WERI-Rb-1 (cell line): ENCODE measurements at regions not wholly inside any gene's neighbourhood (a gene's known extent, or its start where the extent isn't known, plus 50 kb on each side); places are given as distances from the start of the nearest gene placed in this dataset.

Source experiments
- DNase-seq: peaks from one replicate; pipeline ENCODE4 v3.0.0-alpha.2; 2020
- H3K27ac ChIP-seq: fragments of 250-450 bp; sonication (Bioruptor Pico); 2 replicates; pipeline ENCODE4 v1.5.1; 2020; ENCODE audit warnings: mild to moderate bottlenecking, moderate library complexity
- H3K27me3 ChIP-seq: fragments of 250-450 bp; sonication (Bioruptor Pico); 2 replicates; pipeline ENCODE4 v1.5.1; 2021; ENCODE audit warnings: mild to moderate bottlenecking, low read depth, moderate library complexity; ENCODE audit not compliant: insufficient read depth, severe bottlenecking
- H3K36me3 ChIP-seq: fragments of 250-450 bp; sonication (Bioruptor Pico); 2 replicates; pipeline ENCODE4 v1.5.1; 2020; ENCODE audit warnings: mild to moderate bottlenecking, moderate library complexity
- H3K4me3 ChIP-seq: 2 replicates; pipeline ENCODE4 v1.5.1; 2011; ENCODE audit warnings: low read depth, mild to moderate bottlenecking, control low read depth, low read length
- H3K9me3 ChIP-seq: fragments of 250-450 bp; sonication (Bioruptor Pico); 2 replicates; pipeline ENCODE4 v1.5.1; 2021; ENCODE audit warnings: mild to moderate bottlenecking, moderate library complexity; ENCODE audit not compliant: severe bottlenecking
- CTCF ChIP-seq: IDR thresholded peaks from 2 replicates; pipeline ENCODE4 v1.5.1; 2011; ENCODE audit warnings: low read depth, mild to moderate bottlenecking, control low read depth, inconsistent platforms, low read length

GRCh38 chr4:152126238-152126637, 365.4 kb upstream of the GATB start:
- DNase-seq: no peak
- H3K27ac ChIP-seq: no peak overlapping the region
- H3K4me3 ChIP-seq: no peak overlapping the region
- peaks cover 3% of the 10 kb centered on the region for H3K9me3 ChIP-seq
- no peak for TF ChIP-seq CTCF
- H3K36me3 ChIP-seq: no peaks in the 10 kb centered on the region
- H3K27me3 ChIP-seq: peaks cover 49% of the 10 kb centered on the region

GRCh38 chr4:152118819-152119553, 358.2 kb upstream of the GATB start:
- Histone ChIP-seq H3K4me3 (no peak overlapping the region), H3K27ac (no peak overlapping the region), H3K9me3 (peaks cover 3% of the 10 kb centered on the region), H3K27me3 (peaks cover 68% of the 10 kb centered on the region), H3K36me3 (no peaks in the 10 kb centered on the region)
- peak; percentile 69 for DNase-seq
- TF ChIP-seq CTCF: no peak

GRCh38 chr4:152117933-152118507, 357.2 kb upstream of the GATB start:
- Histone ChIP-seq H3K27ac (no peak overlapping the region), H3K9me3 (peaks cover 3% of the 10 kb centered on the region), H3K4me3 (no peak overlapping the region), H3K36me3 (no peaks in the 10 kb centered on the region), H3K27me3 (peaks cover 68% of the 10 kb centered on the region)
- no peak for DNase-seq
- no peak for TF ChIP-seq CTCF

GRCh38 chr4:152117520-152117919, 356.7 kb upstream of the GATB start:
- no peak for DNase-seq
- Histone ChIP-seq H3K4me3 (no peak overlapping the region), H3K27ac (no peak overlapping the region), H3K27me3 (peaks cover 71% of the 10 kb centered on the region), H3K36me3 (no peaks in the 10 kb centered on the region), H3K9me3 (peaks cover 3% of the 10 kb centered on the region)
- TF ChIP-seq CTCF: no peak

- H3K27me3 ChIP-seq: peaks cover 76% of the 10 kb centered on the region
- H3K4me3 ChIP-seq: no peak overlapping the region
- peaks cover 1% of the 10 kb centered on the region for H3K9me3 ChIP-seq
- no peak for TF ChIP-seq CTCF
- DNase-seq: no peak
- H3K27ac ChIP-seq: no peak overlapping the region
- H3K36me3 ChIP-seq: no peaks in the 10 kb centered on the region
Observed at GRCh38 chr4:152117054-152117453, 356.2 kb upstream of the GATB start.
